ENCODE measurements at regions not wholly inside any gene's neighbourhood (a gene's known extent, or its start where the extent isn't known, plus 50 kb on each side); places are given as distances from the start of the nearest gene placed in this dataset.

- no peaks in the 10 kb centered on the region for H3K36me3 ChIP-seq (ENCODE audit: control insufficient read depth, insufficient read depth, low read length)
- H3K4me1 ChIP-seq (ENCODE audit: control insufficient read depth, insufficient read depth, low read length) = no peaks in the 10 kb centered on the region
- H3K4me3 ChIP-seq (ENCODE audit: insufficient read depth, low read depth, low read length) = no peak overlapping the region
- no peak overlapping the region for H3K27ac ChIP-seq (ENCODE audit: insufficient read depth, low read depth, low read length, poor library complexity, severe bottlenecking)
- 90 to 91% methylated on average over 3 of the region's 3 CpGs for WGBS, 2 experiments
- H3K27me3 ChIP-seq (ENCODE audit: control insufficient read depth, insufficient read depth, low read length, poor library complexity, severe bottlenecking) = no peaks in the 10 kb centered on the region
- no peaks in the 10 kb centered on the region for H3K9me3 ChIP-seq (ENCODE audit: control insufficient read depth, low read length)
These were observed 215.2 kb upstream of the P2RY1 start for GRCh38 chr3:152619691-152620090.

GRCh38 chr3:152620395-152620794 is 214.5 kb upstream of the P2RY1 start:
- 88 to 96% methylated on average over 1 to 3 of the region's 3 CpGs for WGBS, 2 experiments
- Histone ChIP-seq H3K9me3 (ENCODE audit: control insufficient read depth, low read length) (no peaks in the 10 kb centered on the region), H3K27ac (ENCODE audit: insufficient read depth, low read depth, low read length, poor library complexity, severe bottlenecking) (no peak overlapping the region), H3K27me3 (ENCODE audit: control insufficient read depth, insufficient read depth, low read length, poor library complexity, severe bottlenecking) (no peaks in the 10 kb centered on the region), H3K36me3 (ENCODE audit: control insufficient read depth, insufficient read depth, low read length) (no peaks in the 10 kb centered on the region), H3K4me1 (ENCODE audit: control insufficient read depth, insufficient read depth, low read length) (no peaks in the 10 kb centered on the region), H3K4me3 (ENCODE audit: insufficient read depth, low read depth, low read length) (no peak overlapping the region)

- WGBS, 2 experiments = 78 to 83% methylated on average over 8 of the region's 8 CpGs
- Histone ChIP-seq H3K27ac (ENCODE audit: insufficient read depth, low read depth, low read length, poor library complexity, severe bottlenecking) (no peak overlapping the region), H3K4me1 (ENCODE audit: control insufficient read depth, insufficient read depth, low read length) (no peaks in the 10 kb centered on the region), H3K36me3 (ENCODE audit: control insufficient read depth, insufficient read depth, low read length) (no peaks in the 10 kb centered on the region), H3K4me3 (ENCODE audit: insufficient read depth, low read depth, low read length) (no peak overlapping the region), H3K27me3 (ENCODE audit: control insufficient read depth, insufficient read depth, low read length, poor library complexity, severe bottlenecking) (no peaks in the 10 kb centered on the region), H3K9me3 (ENCODE audit: control insufficient read depth, low read length) (no peaks in the 10 kb centered on the region)
These were observed 213.7 kb upstream of the P2RY1 start for GRCh38 chr3:152621006-152621868.

- Histone ChIP-seq H3K27ac (ENCODE audit: insufficient read depth, low read depth, low read length, poor library complexity, severe bottlenecking) (no peak overlapping the region), H3K4me1 (ENCODE audit: control insufficient read depth, insufficient read depth, low read length) (no peaks in the 10 kb centered on the region), H3K36me3 (ENCODE audit: control insufficient read depth, insufficient read depth, low read length) (no peaks in the 10 kb centered on the region), H3K27me3 (ENCODE audit: control insufficient read depth, insufficient read depth, low read length, poor library complexity, severe bottlenecking) (no peaks in the 10 kb centered on the region), H3K9me3 (ENCODE audit: control insufficient read depth, low read length) (no peaks in the 10 kb centered on the region), H3K4me3 (ENCODE audit: insufficient read depth, low read depth, low read length) (no peak overlapping the region)
- 86 to 87% methylated on average over 4 of the region's 4 CpGs for WGBS, 2 experiments
These were observed 212.7 kb upstream of the P2RY1 start for GRCh38 chr3:152621967-152622810.

GRCh38 chr3:152622811-152623167 is 212.1 kb upstream of the P2RY1 start:
- Histone ChIP-seq H3K27ac (ENCODE audit: insufficient read depth, low read depth, low read length, poor library complexity, severe bottlenecking) (no peak overlapping the region), H3K4me1 (ENCODE audit: control insufficient read depth, insufficient read depth, low read length) (no peaks in the 10 kb centered on the region), H3K27me3 (ENCODE audit: control insufficient read depth, insufficient read depth, low read length, poor library complexity, severe bottlenecking) (no peaks in the 10 kb centered on the region), H3K4me3 (ENCODE audit: insufficient read depth, low read depth, low read length) (no peak overlapping the region), H3K36me3 (ENCODE audit: control insufficient read depth, insufficient read depth, low read length) (no peaks in the 10 kb centered on the region), H3K9me3 (ENCODE audit: control insufficient read depth, low read length) (no peaks in the 10 kb centered on the region)
- WGBS, 2 experiments = 75 to 100% methylated on average over 1 of the region's 2 CpGs

- Histone ChIP-seq H3K27ac (ENCODE audit: insufficient read depth, low read depth, low read length, poor library complexity, severe bottlenecking) (no peak overlapping the region), H3K9me3 (ENCODE audit: control insufficient read depth, low read length) (no peaks in the 10 kb centered on the region), H3K27me3 (ENCODE audit: control insufficient read depth, insufficient read depth, low read length, poor library complexity, severe bottlenecking) (no peaks in the 10 kb centered on the region), H3K4me3 (ENCODE audit: insufficient read depth, low read depth, low read length) (no peak overlapping the region), H3K4me1 (ENCODE audit: control insufficient read depth, insufficient read depth, low read length) (no peaks in the 10 kb centered on the region), H3K36me3 (ENCODE audit: control insufficient read depth, insufficient read depth, low read length) (no peaks in the 10 kb centered on the region)
- WGBS, 2 experiments = 93 to 98% methylated on average over 4 to 5 of the region's 5 CpGs
These were observed 211.5 kb upstream of the P2RY1 start for GRCh38 chr3:152623286-152623911.

- no peaks in the 10 kb centered on the region for H3K27me3 ChIP-seq (ENCODE audit: control insufficient read depth, insufficient read depth, low read length, poor library complexity, severe bottlenecking)
- H3K4me3 ChIP-seq (ENCODE audit: insufficient read depth, low read depth, low read length) = no peak overlapping the region
- no peaks in the 10 kb centered on the region for H3K9me3 ChIP-seq (ENCODE audit: control insufficient read depth, low read length)
- no peaks in the 10 kb centered on the region for H3K4me1 ChIP-seq (ENCODE audit: control insufficient read depth, insufficient read depth, low read length)
- WGBS, 2 experiments = 90 to 96% methylated on average over 4 of the region's 4 CpGs
- H3K36me3 ChIP-seq (ENCODE audit: control insufficient read depth, insufficient read depth, low read length) = no peaks in the 10 kb centered on the region
- H3K27ac ChIP-seq (ENCODE audit: insufficient read depth, low read depth, low read length, poor library complexity, severe bottlenecking) = no peak overlapping the region
These were observed 208.7 kb upstream of the P2RY1 start for GRCh38 chr3:152626226-152626625.

GRCh38 chr3:152628496-152628895 is 206.4 kb upstream of the P2RY1 start:
- no peak overlapping the region for H3K4me3 ChIP-seq (ENCODE audit: insufficient read depth, low read depth, low read length)
- 76 to 96% methylated on average over 3 of the region's 3 CpGs for WGBS, 2 experiments
- no peaks in the 10 kb centered on the region for H3K4me1 ChIP-seq (ENCODE audit: control insufficient read depth, insufficient read depth, low read length)
- H3K9me3 ChIP-seq (ENCODE audit: control insufficient read depth, low read length) = no peaks in the 10 kb centered on the region
- no peaks in the 10 kb centered on the region for H3K27me3 ChIP-seq (ENCODE audit: control insufficient read depth, insufficient read depth, low read length, poor library complexity, severe bottlenecking)
- no peaks in the 10 kb centered on the region for H3K36me3 ChIP-seq (ENCODE audit: control insufficient read depth, insufficient read depth, low read length)
- no peak overlapping the region for H3K27ac ChIP-seq (ENCODE audit: insufficient read depth, low read depth, low read length, poor library complexity, severe bottlenecking)

GRCh38 chr3:152629363-152630122 is 205.4 kb upstream of the P2RY1 start:
- no peak overlapping the region for H3K4me3 ChIP-seq (ENCODE audit: insufficient read depth, low read depth, low read length)
- H3K27ac ChIP-seq (ENCODE audit: insufficient read depth, low read depth, low read length, poor library complexity, severe bottlenecking) = no peak overlapping the region
- H3K36me3 ChIP-seq (ENCODE audit: control insufficient read depth, insufficient read depth, low read length) = no peaks in the 10 kb centered on the region
- no peaks in the 10 kb centered on the region for H3K27me3 ChIP-seq (ENCODE audit: control insufficient read depth, insufficient read depth, low read length, poor library complexity, severe bottlenecking)
- H3K4me1 ChIP-seq (ENCODE audit: control insufficient read depth, insufficient read depth, low read length) = no peaks in the 10 kb centered on the region
- no peaks in the 10 kb centered on the region for H3K9me3 ChIP-seq (ENCODE audit: control insufficient read depth, low read length)
- WGBS, 2 experiments = 91 to 95% methylated on average over 7 of the region's 7 CpGs
